ENCODE measurements at regions not wholly inside any gene's neighbourhood (a gene's known extent, or its start where the extent isn't known, plus 50 kb on each side); places are given as distances from the start of the nearest gene placed in this dataset.

DNA sequence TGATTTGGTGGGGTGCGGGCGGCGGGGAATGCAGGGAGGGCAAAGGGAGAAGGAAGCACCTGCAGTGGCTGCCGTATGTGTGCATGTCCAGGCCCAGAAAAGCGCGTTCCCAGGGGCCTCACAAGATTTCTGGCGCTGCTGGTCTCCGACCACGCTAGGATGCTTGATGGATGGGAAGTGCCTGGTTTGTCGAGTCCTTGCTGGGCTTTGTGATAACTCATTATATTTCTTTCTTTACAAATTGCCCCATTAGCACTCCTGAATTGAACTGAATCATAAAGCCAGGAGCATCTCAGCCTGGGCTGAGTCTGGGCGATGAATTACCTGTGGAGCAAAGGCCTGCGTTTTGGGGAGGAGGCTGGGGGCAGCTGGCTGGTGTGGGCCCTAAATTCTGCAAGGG, 69.2 kb upstream of the LMO1 start (continued):
- TF ChIP-seq, protein P1, sequence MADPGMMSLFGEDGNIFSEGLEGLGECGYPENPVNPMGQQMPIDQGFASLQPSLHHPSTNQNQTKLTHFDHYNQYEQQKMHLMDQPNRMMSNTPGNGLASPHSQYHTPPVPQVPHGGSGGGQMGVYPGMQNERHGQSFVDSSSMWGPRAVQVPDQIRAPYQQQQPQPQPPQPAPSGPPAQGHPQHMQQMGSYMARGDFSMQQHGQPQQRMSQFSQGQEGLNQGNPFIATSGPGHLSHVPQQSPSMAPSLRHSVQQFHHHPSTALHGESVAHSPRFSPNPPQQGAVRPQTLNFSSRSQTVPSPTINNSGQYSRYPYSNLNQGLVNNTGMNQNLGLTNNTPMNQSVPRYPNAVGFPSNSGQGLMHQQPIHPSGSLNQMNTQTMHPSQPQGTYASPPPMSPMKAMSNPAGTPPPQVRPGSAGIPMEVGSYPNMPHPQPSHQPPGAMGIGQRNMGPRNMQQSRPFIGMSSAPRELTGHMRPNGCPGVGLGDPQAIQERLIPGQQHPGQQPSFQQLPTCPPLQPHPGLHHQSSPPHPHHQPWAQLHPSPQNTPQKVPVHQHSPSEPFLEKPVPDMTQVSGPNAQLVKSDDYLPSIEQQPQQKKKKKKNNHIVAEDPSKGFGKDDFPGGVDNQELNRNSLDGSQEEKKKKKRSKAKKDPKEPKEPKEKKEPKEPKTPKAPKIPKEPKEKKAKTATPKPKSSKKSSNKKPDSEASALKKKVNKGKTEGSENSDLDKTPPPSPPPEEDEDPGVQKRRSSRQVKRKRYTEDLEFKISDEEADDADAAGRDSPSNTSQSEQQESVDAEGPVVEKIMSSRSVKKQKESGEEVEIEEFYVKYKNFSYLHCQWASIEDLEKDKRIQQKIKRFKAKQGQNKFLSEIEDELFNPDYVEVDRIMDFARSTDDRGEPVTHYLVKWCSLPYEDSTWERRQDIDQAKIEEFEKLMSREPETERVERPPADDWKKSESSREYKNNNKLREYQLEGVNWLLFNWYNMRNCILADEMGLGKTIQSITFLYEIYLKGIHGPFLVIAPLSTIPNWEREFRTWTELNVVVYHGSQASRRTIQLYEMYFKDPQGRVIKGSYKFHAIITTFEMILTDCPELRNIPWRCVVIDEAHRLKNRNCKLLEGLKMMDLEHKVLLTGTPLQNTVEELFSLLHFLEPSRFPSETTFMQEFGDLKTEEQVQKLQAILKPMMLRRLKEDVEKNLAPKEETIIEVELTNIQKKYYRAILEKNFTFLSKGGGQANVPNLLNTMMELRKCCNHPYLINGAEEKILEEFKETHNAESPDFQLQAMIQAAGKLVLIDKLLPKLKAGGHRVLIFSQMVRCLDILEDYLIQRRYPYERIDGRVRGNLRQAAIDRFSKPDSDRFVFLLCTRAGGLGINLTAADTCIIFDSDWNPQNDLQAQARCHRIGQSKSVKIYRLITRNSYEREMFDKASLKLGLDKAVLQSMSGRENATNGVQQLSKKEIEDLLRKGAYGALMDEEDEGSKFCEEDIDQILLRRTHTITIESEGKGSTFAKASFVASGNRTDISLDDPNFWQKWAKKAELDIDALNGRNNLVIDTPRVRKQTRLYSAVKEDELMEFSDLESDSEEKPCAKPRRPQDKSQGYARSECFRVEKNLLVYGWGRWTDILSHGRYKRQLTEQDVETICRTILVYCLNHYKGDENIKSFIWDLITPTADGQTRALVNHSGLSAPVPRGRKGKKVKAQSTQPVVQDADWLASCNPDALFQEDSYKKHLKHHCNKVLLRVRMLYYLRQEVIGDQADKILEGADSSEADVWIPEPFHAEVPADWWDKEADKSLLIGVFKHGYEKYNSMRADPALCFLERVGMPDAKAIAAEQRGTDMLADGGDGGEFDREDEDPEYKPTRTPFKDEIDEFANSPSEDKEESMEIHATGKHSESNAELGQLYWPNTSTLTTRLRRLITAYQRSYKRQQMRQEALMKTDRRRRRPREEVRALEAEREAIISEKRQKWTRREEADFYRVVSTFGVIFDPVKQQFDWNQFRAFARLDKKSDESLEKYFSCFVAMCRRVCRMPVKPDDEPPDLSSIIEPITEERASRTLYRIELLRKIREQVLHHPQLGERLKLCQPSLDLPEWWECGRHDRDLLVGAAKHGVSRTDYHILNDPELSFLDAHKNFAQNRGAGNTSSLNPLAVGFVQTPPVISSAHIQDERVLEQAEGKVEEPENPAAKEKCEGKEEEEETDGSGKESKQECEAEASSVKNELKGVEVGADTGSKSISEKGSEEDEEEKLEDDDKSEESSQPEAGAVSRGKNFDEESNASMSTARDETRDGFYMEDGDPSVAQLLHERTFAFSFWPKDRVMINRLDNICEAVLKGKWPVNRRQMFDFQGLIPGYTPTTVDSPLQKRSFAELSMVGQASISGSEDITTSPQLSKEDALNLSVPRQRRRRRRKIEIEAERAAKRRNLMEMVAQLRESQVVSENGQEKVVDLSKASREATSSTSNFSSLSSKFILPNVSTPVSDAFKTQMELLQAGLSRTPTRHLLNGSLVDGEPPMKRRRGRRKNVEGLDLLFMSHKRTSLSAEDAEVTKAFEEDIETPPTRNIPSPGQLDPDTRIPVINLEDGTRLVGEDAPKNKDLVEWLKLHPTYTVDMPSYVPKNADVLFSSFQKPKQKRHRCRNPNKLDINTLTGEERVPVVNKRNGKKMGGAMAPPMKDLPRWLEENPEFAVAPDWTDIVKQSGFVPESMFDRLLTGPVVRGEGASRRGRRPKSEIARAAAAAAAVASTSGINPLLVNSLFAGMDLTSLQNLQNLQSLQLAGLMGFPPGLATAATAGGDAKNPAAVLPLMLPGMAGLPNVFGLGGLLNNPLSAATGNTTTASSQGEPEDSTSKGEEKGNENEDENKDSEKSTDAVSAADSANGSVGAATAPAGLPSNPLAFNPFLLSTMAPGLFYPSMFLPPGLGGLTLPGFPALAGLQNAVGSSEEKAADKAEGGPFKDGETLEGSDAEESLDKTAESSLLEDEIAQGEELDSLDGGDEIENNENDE (IDR thresholded peaks at IDR 0.05; ENCODE audit: insufficient replicate concordance, low read length), result no peak
- no peak for TF ChIP-seq HDAC6 (IDR thresholded peaks at IDR 0.05; ENCODE audit: low read depth, low read length)
- TF ChIP-seq HDAC2 (IDR thresholded peaks at IDR 0.05; ENCODE audit: borderline replicate concordance in 1 of 2, low read depth in 2 of 2, low read length in 2 of 2), result no peak
- TF ChIP-seq ZNF274 (IDR thresholded peaks at IDR 0.05; ENCODE audit: borderline replicate concordance, extremely low read depth, low read length), result no peak
- TF ChIP-seq TAF7 (optimal IDR thresholded peaks at IDR 0.05; ENCODE audit: borderline replicate concordance, low read depth, low read length), result no peak
- TF ChIP-seq GABPA (IDR thresholded peaks at IDR 0.05; ENCODE audit: borderline replicate concordance, insufficient read depth, low read length), result no peak
- TF ChIP-seq PHF8 (conservative IDR thresholded peaks at IDR 0.05; ENCODE audit: low read depth, low read length), result no peak
- no peak for TF ChIP-seq SP4 (IDR thresholded peaks at IDR 0.05; ENCODE audit: low read length)
- TF ChIP-seq, protein P2, sequence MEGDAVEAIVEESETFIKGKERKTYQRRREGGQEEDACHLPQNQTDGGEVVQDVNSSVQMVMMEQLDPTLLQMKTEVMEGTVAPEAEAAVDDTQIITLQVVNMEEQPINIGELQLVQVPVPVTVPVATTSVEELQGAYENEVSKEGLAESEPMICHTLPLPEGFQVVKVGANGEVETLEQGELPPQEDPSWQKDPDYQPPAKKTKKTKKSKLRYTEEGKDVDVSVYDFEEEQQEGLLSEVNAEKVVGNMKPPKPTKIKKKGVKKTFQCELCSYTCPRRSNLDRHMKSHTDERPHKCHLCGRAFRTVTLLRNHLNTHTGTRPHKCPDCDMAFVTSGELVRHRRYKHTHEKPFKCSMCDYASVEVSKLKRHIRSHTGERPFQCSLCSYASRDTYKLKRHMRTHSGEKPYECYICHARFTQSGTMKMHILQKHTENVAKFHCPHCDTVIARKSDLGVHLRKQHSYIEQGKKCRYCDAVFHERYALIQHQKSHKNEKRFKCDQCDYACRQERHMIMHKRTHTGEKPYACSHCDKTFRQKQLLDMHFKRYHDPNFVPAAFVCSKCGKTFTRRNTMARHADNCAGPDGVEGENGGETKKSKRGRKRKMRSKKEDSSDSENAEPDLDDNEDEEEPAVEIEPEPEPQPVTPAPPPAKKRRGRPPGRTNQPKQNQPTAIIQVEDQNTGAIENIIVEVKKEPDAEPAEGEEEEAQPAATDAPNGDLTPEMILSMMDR (IDR thresholded peaks at IDR 0.05; ENCODE audit: control extremely low read depth in 1 of 3, insufficient read depth in 1 of 3, low read depth in 1 of 3, low read length in 3 of 3), result no peak

Data from H1 (cell line).